Endothelial cell (in vitro differentiated cells): ENCODE measurements at regions not wholly inside any gene's neighbourhood (a gene's known extent, or its start where the extent isn't known, plus 50 kb on each side); places are given as distances from the start of the nearest gene placed in this dataset.

Experiments
- DNase-seq: peaks from one replicate; pipeline ENCODE4 v3.0.0; 2021; ENCODE audit warnings: low spot score
- H3K27ac Mint-ChIP-seq: one replicate; pipeline ENCODE4 v1.8.0; 2021; ENCODE audit warnings: mixed read lengths, inconsistent platforms; ENCODE audit not compliant: unreplicated experiment
- H3K27me3 Mint-ChIP-seq: one replicate; pipeline ENCODE4 v1.8.0; 2021; ENCODE audit warnings: mild to moderate bottlenecking, moderate library complexity, mixed read lengths, inconsistent platforms; ENCODE audit not compliant: unreplicated experiment
- H3K36me3 Mint-ChIP-seq: one replicate; pipeline ENCODE4 v1.8.0; 2021; ENCODE audit warnings: mild to moderate bottlenecking, low read depth, mixed read lengths, inconsistent platforms; ENCODE audit not compliant: unreplicated experiment
- H3K4me1 Mint-ChIP-seq: one replicate; pipeline ENCODE4 v1.8.0; 2021; ENCODE audit warnings: mild to moderate bottlenecking, mixed read lengths, inconsistent platforms; ENCODE audit not compliant: unreplicated experiment
- H3K4me3 Mint-ChIP-seq: one replicate; pipeline ENCODE4 v1.8.0; 2021; ENCODE audit warnings: mild to moderate bottlenecking, mixed read lengths, inconsistent platforms; ENCODE audit not compliant: unreplicated experiment
- H3K9me3 Mint-ChIP-seq: one replicate; pipeline ENCODE4 v1.8.0; 2021; ENCODE audit warnings: mixed read lengths, inconsistent platforms; ENCODE audit not compliant: unreplicated experiment
- TF ChIP-seq, protein P1 (sequence below): fragments of 200-600 bp; sonication (generic); IDR thresholded peaks from one replicate; pipeline ENCODE4 v1.5.0; 2021; ENCODE audit warnings: antibody characterized with exemption; ENCODE audit not compliant: unreplicated experiment

DNA sequence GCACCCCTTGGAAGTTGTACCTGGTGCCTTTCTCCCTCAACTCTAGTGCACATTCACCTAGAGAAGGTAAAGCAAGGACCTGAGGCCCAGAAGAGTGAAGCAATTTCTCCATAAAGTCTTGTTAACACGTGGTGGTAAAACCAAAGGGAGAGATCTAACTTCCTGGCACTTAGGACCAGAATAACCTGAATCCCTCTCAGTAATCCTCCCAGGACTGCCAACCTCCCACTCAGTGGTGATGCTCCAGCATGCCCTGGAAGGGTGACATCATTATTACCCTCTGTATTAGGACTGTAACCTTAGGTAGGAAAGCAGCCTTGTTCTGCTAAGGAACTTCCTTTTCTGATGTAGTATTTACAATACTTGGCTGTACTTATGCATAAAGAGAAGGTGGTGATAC lies 330.6 kb upstream of the MARCKS start:
- H3K36me3 Mint-ChIP-seq, result no peaks in the 10 kb centered on the region
- H3K4me1 Mint-ChIP-seq, result no peaks in the 10 kb centered on the region
- H3K27ac Mint-ChIP-seq, result no peak overlapping the region
- H3K9me3 Mint-ChIP-seq, result no peaks in the 10 kb centered on the region
- no peak for DNase-seq
- H3K4me3 Mint-ChIP-seq, result no peak overlapping the region
- peaks cover 2% of the 10 kb centered on the region for H3K27me3 Mint-ChIP-seq
- TF ChIP-seq, protein P1, sequence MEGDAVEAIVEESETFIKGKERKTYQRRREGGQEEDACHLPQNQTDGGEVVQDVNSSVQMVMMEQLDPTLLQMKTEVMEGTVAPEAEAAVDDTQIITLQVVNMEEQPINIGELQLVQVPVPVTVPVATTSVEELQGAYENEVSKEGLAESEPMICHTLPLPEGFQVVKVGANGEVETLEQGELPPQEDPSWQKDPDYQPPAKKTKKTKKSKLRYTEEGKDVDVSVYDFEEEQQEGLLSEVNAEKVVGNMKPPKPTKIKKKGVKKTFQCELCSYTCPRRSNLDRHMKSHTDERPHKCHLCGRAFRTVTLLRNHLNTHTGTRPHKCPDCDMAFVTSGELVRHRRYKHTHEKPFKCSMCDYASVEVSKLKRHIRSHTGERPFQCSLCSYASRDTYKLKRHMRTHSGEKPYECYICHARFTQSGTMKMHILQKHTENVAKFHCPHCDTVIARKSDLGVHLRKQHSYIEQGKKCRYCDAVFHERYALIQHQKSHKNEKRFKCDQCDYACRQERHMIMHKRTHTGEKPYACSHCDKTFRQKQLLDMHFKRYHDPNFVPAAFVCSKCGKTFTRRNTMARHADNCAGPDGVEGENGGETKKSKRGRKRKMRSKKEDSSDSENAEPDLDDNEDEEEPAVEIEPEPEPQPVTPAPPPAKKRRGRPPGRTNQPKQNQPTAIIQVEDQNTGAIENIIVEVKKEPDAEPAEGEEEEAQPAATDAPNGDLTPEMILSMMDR, result no peak

DNA sequence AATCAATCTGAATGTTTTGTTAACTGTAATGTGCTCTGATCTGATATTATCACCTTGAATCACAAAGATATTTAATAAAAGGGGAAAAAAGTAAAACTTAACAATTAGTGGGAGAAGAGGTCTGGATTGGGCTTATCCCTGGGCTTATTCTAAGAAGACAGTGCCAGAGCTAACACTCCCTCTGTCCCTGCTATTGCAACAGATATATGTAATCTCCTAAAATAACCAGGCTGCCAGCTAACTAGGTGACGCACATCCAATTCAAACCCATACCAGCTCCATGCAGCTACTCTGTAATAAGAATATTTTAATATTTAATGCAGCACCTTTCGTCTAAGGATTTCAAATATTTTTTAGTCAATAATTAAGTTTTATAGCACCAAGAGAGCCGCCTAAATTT lies 330.1 kb upstream of the MARCKS start:
- Mint-ChIP-seq H3K27me3 (peaks cover 2% of the 10 kb centered on the region), H3K27ac (no peak overlapping the region)
- TF ChIP-seq, protein P1, result no peak

DNA sequence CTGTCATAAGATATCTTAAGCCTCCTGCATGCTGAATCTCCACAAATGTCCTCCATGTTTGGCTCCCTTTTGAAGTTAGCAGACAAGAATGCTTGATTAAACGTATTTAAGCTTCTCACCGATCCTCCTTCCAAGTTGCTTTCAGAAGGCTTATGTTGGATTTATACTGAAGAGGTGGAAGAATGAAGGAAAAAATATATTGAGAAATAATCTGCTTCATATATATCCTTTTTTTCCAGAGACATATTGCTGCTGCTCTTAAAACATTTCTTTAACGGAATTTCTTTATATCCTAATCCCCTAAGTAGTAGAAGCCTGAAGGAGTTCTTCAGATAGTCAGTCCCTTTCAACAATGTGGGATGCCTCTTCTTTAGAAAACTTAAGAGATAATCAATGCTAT lies 329.0 kb upstream of the MARCKS start:
- no peaks in the 10 kb centered on the region for H3K4me1 Mint-ChIP-seq
- no peak overlapping the region for H3K4me3 Mint-ChIP-seq
- H3K36me3 Mint-ChIP-seq, result no peaks in the 10 kb centered on the region
- no peak overlapping the region for H3K27ac Mint-ChIP-seq
- no peaks in the 10 kb centered on the region for H3K9me3 Mint-ChIP-seq
- H3K27me3 Mint-ChIP-seq, result peaks cover 2% of the 10 kb centered on the region
- TF ChIP-seq, protein P1, result no peak
- DNase-seq, result no peak

More for the DNA sequence above, 330.1 kb upstream of the MARCKS start:
- DNase-seq, result no peak
- Mint-ChIP-seq H3K4me1 (no peaks in the 10 kb centered on the region), H3K9me3 (no peaks in the 10 kb centered on the region), H3K36me3 (no peaks in the 10 kb centered on the region), H3K4me3 (no peak overlapping the region)

DNA sequence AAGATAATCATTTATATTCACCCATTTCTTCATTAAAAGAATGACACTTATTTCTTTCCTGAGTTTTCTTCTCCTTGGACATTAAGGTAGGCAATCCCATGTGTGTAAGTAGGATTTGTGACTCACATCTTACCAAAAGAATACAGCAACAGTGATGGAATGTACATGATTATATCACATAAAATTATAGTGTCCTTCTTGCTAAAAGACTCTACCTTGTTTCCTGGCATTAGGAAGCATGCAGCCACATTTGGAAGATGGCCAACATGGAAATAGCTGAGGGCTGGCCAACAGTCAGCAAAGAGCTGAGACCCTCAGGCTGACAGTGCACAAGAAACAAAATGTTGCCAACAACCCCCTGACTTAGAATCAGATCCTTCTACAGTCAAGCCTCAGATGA lies 327.9 kb upstream of the MARCKS start:
- H3K9me3 Mint-ChIP-seq, result no peaks in the 10 kb centered on the region
- H3K4me1 Mint-ChIP-seq, result no peaks in the 10 kb centered on the region
- TF ChIP-seq, protein P1, result no peak
- H3K36me3 Mint-ChIP-seq, result no peaks in the 10 kb centered on the region
- H3K27me3 Mint-ChIP-seq, result peaks cover 2% of the 10 kb centered on the region
- no peak for DNase-seq
- no peak overlapping the region for H3K27ac Mint-ChIP-seq
- no peak overlapping the region for H3K4me3 Mint-ChIP-seq

DNA sequence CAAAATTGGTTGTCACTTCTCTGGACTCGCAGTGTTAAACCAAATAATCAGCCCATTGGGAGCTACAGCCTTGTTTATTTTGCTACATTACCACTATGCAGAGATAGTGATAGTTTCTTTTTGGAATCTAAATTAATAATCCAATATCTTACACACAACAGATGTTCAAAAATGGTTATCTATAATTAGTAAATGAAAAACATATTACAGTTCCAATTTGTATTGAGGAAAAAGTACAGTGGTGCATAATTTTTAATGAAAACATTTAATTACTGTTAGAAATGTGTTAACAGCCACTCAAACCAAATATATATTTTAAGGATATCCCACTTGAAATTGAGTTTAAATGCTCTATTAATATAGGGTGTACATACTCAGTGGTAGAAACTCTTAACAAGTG lies 327.3 kb upstream of the MARCKS start:
- TF ChIP-seq, protein P1, result no peak
- Mint-ChIP-seq H3K27ac (no peak overlapping the region), H3K36me3 (no peaks in the 10 kb centered on the region), H3K27me3 (peaks cover 2% of the 10 kb centered on the region), H3K4me3 (no peak overlapping the region), H3K4me1 (no peaks in the 10 kb centered on the region), H3K9me3 (no peaks in the 10 kb centered on the region)
- DNase-seq, result no peak
